ENCODE measurements at regions not wholly inside any gene's neighbourhood (a gene's known extent, or its start where the extent isn't known, plus 50 kb on each side); places are given as distances from the start of the nearest gene placed in this dataset.

GRCh38 chr12:31867292-31867691, 91.9 kb upstream of the RESF1 start:
- no peak for TF ChIP-seq CTCF (IDR thresholded peaks at IDR 0.05)
- no peak for TF ChIP-seq EZH2 (IDR thresholded peaks at IDR 0.05)
- TF ChIP-seq EZH2phosphoT487 (IDR thresholded peaks at IDR 0.05) = no peak

Measured in neural progenitor cell (in vitro differentiated cells).